Hematopoietic multipotent progenitor cell treated with erythropoietin and hydrocortisone succinate and interleukin-3 and kit ligand, for 15 days (in vitro differentiated cells): ENCODE measurements at regions not wholly inside any gene's neighbourhood (a gene's known extent, or its start where the extent isn't known, plus 50 kb on each side); places are given as distances from the start of the nearest gene placed in this dataset.
"Not testable (repeated sequence)": the region's sequence is repeated elsewhere in the genome, so short reads cannot be mapped to it uniquely, and the experiment has no call there.

Experiments
- DNase-seq: peaks from one replicate; pipeline ENCODE4 v3.0.0-alpha.2; 2015; ENCODE audit warnings: low spot score

- DNase-seq = no peak
These were observed 102.5 kb upstream of the SOX2 start for GRCh38 chr3:181609030-181609767.

GRCh38 chr3:181604267-181604666, 107.5 kb upstream of the SOX2 start:
- no peak for DNase-seq

- DNase-seq = no peak
These were observed 115.6 kb upstream of the SOX2 start for GRCh38 chr3:181596126-181596525.

- DNase-seq = not testable (repeated sequence)
These were observed 120.8 kb upstream of the SOX2 start for GRCh38 chr3:181590939-181591338.

GRCh38 chr3:181582619-181583018, 129.1 kb upstream of the SOX2 start:
- no peak for DNase-seq

GRCh38 chr3:181581656-181582055, 130.1 kb upstream of the SOX2 start:
- DNase-seq = no peak

GRCh38 chr3:181578743-181579142, 133.0 kb upstream of the SOX2 start:
- DNase-seq = no peak

- DNase-seq = no peak
These were observed 139.3 kb upstream of the SOX2 start for GRCh38 chr3:181572432-181572831.

- no peak for DNase-seq
These were observed 141.3 kb upstream of the SOX2 start for GRCh38 chr3:181570472-181570871.

- no peak for DNase-seq
These were observed 142.3 kb upstream of the SOX2 start for GRCh38 chr3:181569356-181569940.

- no peak for DNase-seq
These were observed 143.0 kb upstream of the SOX2 start for GRCh38 chr3:181568693-181569092.

- DNase-seq = no peak
These were observed 143.5 kb upstream of the SOX2 start for GRCh38 chr3:181568248-181568647.

- DNase-seq = no peak
These were observed 144.2 kb upstream of the SOX2 start for GRCh38 chr3:181567311-181568075.

- no peak for DNase-seq
These were observed 146.3 kb upstream of the SOX2 start for GRCh38 chr3:181565416-181565815.

- DNase-seq = no peak
These were observed 147.5 kb upstream of the SOX2 start for GRCh38 chr3:181564222-181564621.

- no peak for DNase-seq
These were observed 150.3 kb upstream of the SOX2 start for GRCh38 chr3:181561139-181562031.

- no peak for DNase-seq
These were observed 152.9 kb upstream of the SOX2 start for GRCh38 chr3:181558870-181559269.

- no peak for DNase-seq
These were observed 156.0 kb upstream of the SOX2 start for GRCh38 chr3:181555681-181556080.

GRCh38 chr3:181554233-181554765, 157.4 kb upstream of the SOX2 start:
- DNase-seq = no peak

- DNase-seq = no peak
These were observed 162.5 kb upstream of the SOX2 start for GRCh38 chr3:181549266-181549665.

GRCh38 chr3:181541414-181541813, 170.3 kb upstream of the SOX2 start:
- DNase-seq = no peak

GRCh38 chr3:181534781-181535221, 176.9 kb upstream of the SOX2 start:
- no peak for DNase-seq
